Putamen (tissue), 1 donor: ENCODE measurements at regions not wholly inside any gene's neighbourhood (a gene's known extent, or its start where the extent isn't known, plus 50 kb on each side); places are given as distances from the start of the nearest gene placed in this dataset.
A peak's percentile ranks its signal among the peaks of the same experiment; 100 is the strongest.

Experiments
- DNase-seq: peaks from one replicate; pipeline ENCODE4 v3.0.0-alpha.2; 2016; ENCODE audit warnings: low spot score

- DNase-seq: no peak
Measured at GRCh38 chr6:23170049-23170448, 600.7 kb downstream of the HDGFL1 start.

- DNase-seq: no peak
Measured at GRCh38 chr6:23173234-23173633, 603.9 kb downstream of the HDGFL1 start.

GRCh38 chr6:23174781-23175361, 605.5 kb downstream of the HDGFL1 start:
- DNase-seq: no peak

- no peak for DNase-seq
Measured at GRCh38 chr6:23175391-23175790, 606.0 kb downstream of the HDGFL1 start.

GRCh38 chr6:23176471-23176870, 607.1 kb downstream of the HDGFL1 start:
- no peak for DNase-seq

- no peak for DNase-seq
Measured at GRCh38 chr6:23176883-23177282, 607.5 kb downstream of the HDGFL1 start.

- no peak for DNase-seq
Measured at GRCh38 chr6:23177806-23178205, 608.4 kb downstream of the HDGFL1 start.

- no peak for DNase-seq
Measured at GRCh38 chr6:23179994-23180393, 610.6 kb downstream of the HDGFL1 start.

GRCh38 chr6:23180504-23181293, 611.3 kb downstream of the HDGFL1 start:
- peak; percentile 70 for DNase-seq

- no peak for DNase-seq
Measured at GRCh38 chr6:23181356-23182110, 612.2 kb downstream of the HDGFL1 start.

GRCh38 chr6:23183846-23184245, 614.5 kb downstream of the HDGFL1 start:
- DNase-seq: no peak

- no peak for DNase-seq
Measured at GRCh38 chr6:23184351-23184750, 615.0 kb downstream of the HDGFL1 start.

GRCh38 chr6:23195487-23195886, 626.1 kb downstream of the HDGFL1 start:
- no peak for DNase-seq

- no peak for DNase-seq
Measured at GRCh38 chr6:23199541-23199940, 630.2 kb downstream of the HDGFL1 start.

- no peak for DNase-seq
Measured at GRCh38 chr6:23200946-23201345, 631.6 kb downstream of the HDGFL1 start.

- no peak for DNase-seq
Measured at GRCh38 chr6:23202207-23202606, 632.8 kb downstream of the HDGFL1 start.

- DNase-seq: no peak
Measured at GRCh38 chr6:23212398-23212797, 643.0 kb downstream of the HDGFL1 start.

GRCh38 chr6:23213193-23213592, 643.8 kb downstream of the HDGFL1 start:
- no peak for DNase-seq

GRCh38 chr6:23213651-23214050, 644.3 kb downstream of the HDGFL1 start:
- no peak for DNase-seq

- peak; percentile 56 for DNase-seq
Measured at GRCh38 chr6:23218751-23219150, 649.4 kb downstream of the HDGFL1 start.

- DNase-seq: no peak
Measured at GRCh38 chr6:23222724-23223123, 653.4 kb downstream of the HDGFL1 start.

- no peak for DNase-seq
Measured at GRCh38 chr6:23224540-23224939, 655.2 kb downstream of the HDGFL1 start.

GRCh38 chr6:23228439-23229024, 659.2 kb downstream of the HDGFL1 start:
- no peak for DNase-seq
